T-helper 2 cell treated with Interferon-gamma antibody and Interleukin-4, amounts not matched to agents 5 μg/mL and 100 μg/mL, for 36 hours (primary cell): ENCODE measurements at regions not wholly inside any gene's neighbourhood (a gene's known extent, or its start where the extent isn't known, plus 50 kb on each side); places are given as distances from the start of the nearest gene placed in this dataset.

Experiments used
- DNase-seq: peaks from one replicate; pipeline ENCODE4 v3.0.0; 2021; ENCODE audit warnings: low spot score
- H3K27ac Mint-ChIP-seq: one replicate; pipeline ENCODE4 v1.8.0; 2021; ENCODE audit warnings: mild to moderate bottlenecking, mixed read lengths
- H3K27me3 Mint-ChIP-seq: one replicate; pipeline ENCODE4 v1.8.0; 2021; ENCODE audit warnings: low read depth, mixed read lengths
- H3K36me3 Mint-ChIP-seq: one replicate; pipeline ENCODE4 v1.8.0; 2021; ENCODE audit warnings: low read depth, mixed read lengths
- H3K4me1 Mint-ChIP-seq: one replicate; pipeline ENCODE4 v1.8.0; 2021; ENCODE audit warnings: low read depth, mixed read lengths
- H3K4me3 Mint-ChIP-seq: one replicate; pipeline ENCODE4 v1.8.0; 2022; ENCODE audit warnings: mild to moderate bottlenecking, moderate library complexity, mixed read lengths
- H3K9me3 Mint-ChIP-seq: one replicate; pipeline ENCODE4 v1.8.0; 2021; ENCODE audit warnings: mixed read lengths

GRCh38 chr3:110123946-110124345 lies 786.6 kb upstream of the DPPA4 start:
- no peak overlapping the region for H3K27ac Mint-ChIP-seq
- H3K36me3 Mint-ChIP-seq = no peaks in the 10 kb centered on the region
- no peak for DNase-seq
- no peak overlapping the region for H3K4me3 Mint-ChIP-seq
- no peaks in the 10 kb centered on the region for H3K4me1 Mint-ChIP-seq
- H3K9me3 Mint-ChIP-seq = no peaks in the 10 kb centered on the region
- no peaks in the 10 kb centered on the region for H3K27me3 Mint-ChIP-seq

GRCh38 chr3:110126065-110126464 lies 788.7 kb upstream of the DPPA4 start:
- Mint-ChIP-seq H3K4me3 (no peak overlapping the region), H3K4me1 (no peaks in the 10 kb centered on the region), H3K27me3 (no peaks in the 10 kb centered on the region), H3K9me3 (no peaks in the 10 kb centered on the region), H3K27ac (no peak overlapping the region), H3K36me3 (no peaks in the 10 kb centered on the region)
- no peak for DNase-seq

- DNase-seq = no peak
- Mint-ChIP-seq H3K36me3 (no peaks in the 10 kb centered on the region), H3K9me3 (no peaks in the 10 kb centered on the region), H3K27me3 (no peaks in the 10 kb centered on the region), H3K4me3 (no peak overlapping the region), H3K27ac (no peak overlapping the region), H3K4me1 (no peaks in the 10 kb centered on the region)
Measured at GRCh38 chr3:110133971-110134370, 796.6 kb upstream of the DPPA4 start.

GRCh38 chr3:110139048-110139447 lies 801.7 kb upstream of the DPPA4 start:
- no peak overlapping the region for H3K27ac Mint-ChIP-seq
- H3K4me1 Mint-ChIP-seq = no peaks in the 10 kb centered on the region
- no peak for DNase-seq
- H3K4me3 Mint-ChIP-seq = no peak overlapping the region
- no peaks in the 10 kb centered on the region for H3K9me3 Mint-ChIP-seq
- H3K36me3 Mint-ChIP-seq = no peaks in the 10 kb centered on the region
- H3K27me3 Mint-ChIP-seq = no peaks in the 10 kb centered on the region

- no peak overlapping the region for H3K4me3 Mint-ChIP-seq
- no peaks in the 10 kb centered on the region for H3K4me1 Mint-ChIP-seq
- H3K27me3 Mint-ChIP-seq = no peaks in the 10 kb centered on the region
- H3K27ac Mint-ChIP-seq = no peak overlapping the region
- no peaks in the 10 kb centered on the region for H3K9me3 Mint-ChIP-seq
- DNase-seq = no peak
- no peaks in the 10 kb centered on the region for H3K36me3 Mint-ChIP-seq
Measured at GRCh38 chr3:110139821-110140220, 802.5 kb upstream of the DPPA4 start.

GRCh38 chr3:110149763-110150162 lies 812.4 kb upstream of the DPPA4 start:
- Mint-ChIP-seq H3K27ac (no peak overlapping the region), H3K27me3 (no peaks in the 10 kb centered on the region), H3K9me3 (no peaks in the 10 kb centered on the region), H3K4me1 (no peaks in the 10 kb centered on the region), H3K4me3 (no peak overlapping the region), H3K36me3 (no peaks in the 10 kb centered on the region)
- DNase-seq = no peak

- no peaks in the 10 kb centered on the region for H3K36me3 Mint-ChIP-seq
- H3K4me3 Mint-ChIP-seq = no peak overlapping the region
- no peaks in the 10 kb centered on the region for H3K4me1 Mint-ChIP-seq
- no peak for DNase-seq
- no peaks in the 10 kb centered on the region for H3K27me3 Mint-ChIP-seq
- H3K9me3 Mint-ChIP-seq = no peaks in the 10 kb centered on the region
- H3K27ac Mint-ChIP-seq = no peak overlapping the region
Measured at GRCh38 chr3:110157221-110157620, 819.9 kb upstream of the DPPA4 start.

- H3K4me1 Mint-ChIP-seq = peaks cover 3% of the 10 kb centered on the region
- H3K4me3 Mint-ChIP-seq = no peak overlapping the region
- no peak overlapping the region for H3K27ac Mint-ChIP-seq
- H3K36me3 Mint-ChIP-seq = no peaks in the 10 kb centered on the region
- H3K27me3 Mint-ChIP-seq = no peaks in the 10 kb centered on the region
- H3K9me3 Mint-ChIP-seq = no peaks in the 10 kb centered on the region
- DNase-seq = no peak
Measured at GRCh38 chr3:110164632-110165369, 827.5 kb upstream of the DPPA4 start.

GRCh38 chr3:110165370-110165743 lies 828.0 kb upstream of the DPPA4 start:
- no peaks in the 10 kb centered on the region for H3K27me3 Mint-ChIP-seq
- H3K4me1 Mint-ChIP-seq = peaks cover 3% of the 10 kb centered on the region
- no peak for DNase-seq
- no peaks in the 10 kb centered on the region for H3K36me3 Mint-ChIP-seq
- H3K27ac Mint-ChIP-seq = no peak overlapping the region
- H3K9me3 Mint-ChIP-seq = no peaks in the 10 kb centered on the region
- H3K4me3 Mint-ChIP-seq = no peak overlapping the region

- H3K36me3 Mint-ChIP-seq = no peaks in the 10 kb centered on the region
- no peak for DNase-seq
- H3K4me1 Mint-ChIP-seq = peaks cover 3% of the 10 kb centered on the region
- H3K27ac Mint-ChIP-seq = no peak overlapping the region
- no peak overlapping the region for H3K4me3 Mint-ChIP-seq
- H3K9me3 Mint-ChIP-seq = no peaks in the 10 kb centered on the region
- no peaks in the 10 kb centered on the region for H3K27me3 Mint-ChIP-seq
Measured at GRCh38 chr3:110165753-110166152, 828.4 kb upstream of the DPPA4 start.

GRCh38 chr3:110166791-110167190 lies 829.4 kb upstream of the DPPA4 start:
- DNase-seq = no peak
- Mint-ChIP-seq H3K36me3 (no peaks in the 10 kb centered on the region), H3K9me3 (no peaks in the 10 kb centered on the region), H3K4me1 (peaks cover 3% of the 10 kb centered on the region), H3K27me3 (no peaks in the 10 kb centered on the region), H3K4me3 (no peak overlapping the region), H3K27ac (no peak overlapping the region)

- no peak overlapping the region for H3K27ac Mint-ChIP-seq
- H3K4me1 Mint-ChIP-seq = no peaks in the 10 kb centered on the region
- H3K27me3 Mint-ChIP-seq = no peaks in the 10 kb centered on the region
- DNase-seq = no peak
- H3K36me3 Mint-ChIP-seq = no peaks in the 10 kb centered on the region
- H3K4me3 Mint-ChIP-seq = no peak overlapping the region
- H3K9me3 Mint-ChIP-seq = no peaks in the 10 kb centered on the region
Measured at GRCh38 chr3:110174908-110175307, 837.6 kb upstream of the DPPA4 start.

- H3K4me3 Mint-ChIP-seq = no peak overlapping the region
- H3K4me1 Mint-ChIP-seq = no peaks in the 10 kb centered on the region
Measured at GRCh38 chr3:110178965-110179364, 841.6 kb upstream of the DPPA4 start.

GRCh38 chr3:110180733-110181132 lies 843.4 kb upstream of the DPPA4 start:
- no peaks in the 10 kb centered on the region for H3K36me3 Mint-ChIP-seq
- H3K4me1 Mint-ChIP-seq = no peaks in the 10 kb centered on the region
- H3K27me3 Mint-ChIP-seq = no peaks in the 10 kb centered on the region
- H3K4me3 Mint-ChIP-seq = no peak overlapping the region
- no peak for DNase-seq
- H3K27ac Mint-ChIP-seq = no peak overlapping the region
- H3K9me3 Mint-ChIP-seq = no peaks in the 10 kb centered on the region

More at GRCh38 chr3:110178965-110179364, 841.6 kb upstream of the DPPA4 start:
- no peaks in the 10 kb centered on the region for H3K9me3 Mint-ChIP-seq
- no peaks in the 10 kb centered on the region for H3K36me3 Mint-ChIP-seq
- no peaks in the 10 kb centered on the region for H3K27me3 Mint-ChIP-seq
- H3K27ac Mint-ChIP-seq = no peak overlapping the region
- DNase-seq = no peak

- no peak for DNase-seq
- Mint-ChIP-seq H3K4me1 (no peaks in the 10 kb centered on the region), H3K27me3 (no peaks in the 10 kb centered on the region), H3K9me3 (no peaks in the 10 kb centered on the region), H3K4me3 (no peak overlapping the region), H3K36me3 (no peaks in the 10 kb centered on the region), H3K27ac (no peak overlapping the region)
Measured at GRCh38 chr3:110181226-110181625, 843.9 kb upstream of the DPPA4 start.
